Eye (tissue), 1 donor: ENCODE measurements at regions not wholly inside any gene's neighbourhood (a gene's known extent, or its start where the extent isn't known, plus 50 kb on each side); places are given as distances from the start of the nearest gene placed in this dataset.
"Not testable (repeated sequence)": the region's sequence is repeated elsewhere in the genome, so short reads cannot be mapped to it uniquely, and the experiment has no call there.

Experiments
- DNase-seq: peaks from one replicate; pipeline ENCODE4 v3.0.0-alpha.2; 2015

DNA sequence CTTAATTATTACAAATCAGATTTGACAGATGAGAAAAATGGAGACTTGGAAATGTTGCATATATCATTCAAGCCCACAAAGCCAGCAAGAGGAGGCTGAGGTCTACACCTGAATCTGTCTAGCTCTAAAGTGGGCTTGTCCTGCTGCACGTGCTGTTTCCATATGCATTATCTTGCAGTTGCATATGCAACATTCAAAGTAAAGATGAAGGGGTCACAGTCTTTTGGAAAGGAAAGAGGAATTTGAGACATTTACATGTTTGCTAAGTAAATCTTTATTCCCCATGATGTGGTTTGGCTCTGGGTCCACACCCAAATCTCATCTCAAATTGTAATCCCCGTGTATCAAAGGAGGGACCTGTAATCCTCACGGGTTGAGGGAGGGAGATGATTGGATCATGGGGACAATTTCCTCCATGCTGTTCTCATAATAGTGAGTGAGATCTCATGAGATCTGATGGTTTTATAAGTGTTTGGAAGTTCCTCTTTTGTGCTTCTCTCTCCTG lies 98.3 kb downstream of the BACH1 start:
- DNase-seq: no peak

DNA sequence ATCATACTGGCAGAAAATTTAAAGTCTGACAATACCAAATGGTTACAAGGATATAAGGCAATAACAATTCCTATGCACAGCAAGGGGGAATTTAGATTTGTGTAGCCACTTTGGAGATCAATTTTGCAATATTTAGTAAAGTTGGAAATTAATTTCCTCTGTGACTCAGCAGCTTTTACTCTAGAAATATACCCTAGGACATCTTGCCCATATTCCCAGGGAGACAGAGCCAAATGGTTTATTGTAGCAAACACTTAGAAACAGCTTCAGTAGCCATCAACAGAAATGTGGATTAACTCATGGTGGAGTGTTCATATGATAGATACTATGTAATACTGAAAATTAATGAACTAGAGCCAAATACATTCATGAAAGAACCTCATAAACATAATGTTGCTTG lies 104.6 kb downstream of the BACH1 start:
- DNase-seq: no peak

DNA sequence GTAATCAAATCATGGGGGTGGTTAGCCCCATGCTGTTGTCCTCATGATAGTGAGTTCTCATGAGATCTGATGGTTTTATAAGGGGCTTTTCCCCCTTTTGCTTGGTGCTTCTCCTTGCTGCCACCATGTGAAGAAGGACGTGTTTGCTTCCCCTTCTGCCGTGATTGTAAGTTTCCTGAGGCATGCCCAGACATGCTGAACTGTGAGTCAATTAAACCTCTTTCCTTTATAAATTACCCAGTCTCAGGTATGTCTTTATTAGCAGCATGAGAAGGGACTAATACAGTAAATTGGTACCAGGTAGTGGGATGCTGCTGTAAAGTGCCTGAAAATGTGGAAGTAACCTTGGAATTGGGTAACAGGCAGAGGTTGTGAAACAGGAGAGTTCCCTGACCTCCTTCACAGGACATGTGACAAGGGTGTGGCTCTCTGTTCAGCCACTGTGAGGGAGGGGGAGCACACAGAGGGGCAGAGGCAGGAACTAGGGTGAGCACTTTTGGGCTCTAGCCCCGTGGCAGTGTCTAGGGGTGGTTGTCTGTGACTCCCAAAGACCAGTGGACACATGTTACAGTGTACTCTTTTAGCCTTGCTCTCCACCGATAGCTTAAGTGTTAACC lies 105.3 kb downstream of the BACH1 start:
- DNase-seq: no peak

DNA sequence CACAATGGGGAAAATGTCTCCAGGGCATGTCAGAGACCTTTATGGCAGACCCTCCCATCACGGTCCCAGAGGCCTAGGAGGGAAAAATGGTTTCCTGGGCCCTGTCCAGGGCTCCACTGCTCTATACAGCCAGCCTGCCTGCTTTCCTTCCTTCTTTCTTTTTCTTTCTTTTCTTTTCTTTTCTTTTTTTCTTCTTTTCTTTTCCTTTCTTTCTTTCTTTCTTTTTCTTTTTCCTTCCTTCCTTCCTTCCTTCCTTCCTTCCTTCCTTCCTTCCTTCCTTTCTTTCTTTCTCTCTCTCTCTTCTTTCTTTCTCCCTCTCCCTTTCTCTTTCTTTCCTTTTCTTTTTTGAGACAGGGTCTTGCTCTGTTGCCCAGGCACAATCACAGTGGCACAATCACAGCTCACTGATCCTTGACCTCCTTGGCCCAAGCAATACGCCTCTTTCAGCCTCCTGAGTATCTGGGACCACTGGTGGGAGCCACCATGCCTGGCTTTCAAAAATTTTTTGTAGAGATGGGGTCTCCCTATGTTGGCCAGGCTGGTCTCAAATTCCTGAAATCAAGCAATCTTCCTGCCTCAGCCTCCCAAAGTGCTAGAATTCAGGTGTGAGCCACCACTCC lies 106.9 kb downstream of the BACH1 start:
- DNase-seq: no peak

DNA sequence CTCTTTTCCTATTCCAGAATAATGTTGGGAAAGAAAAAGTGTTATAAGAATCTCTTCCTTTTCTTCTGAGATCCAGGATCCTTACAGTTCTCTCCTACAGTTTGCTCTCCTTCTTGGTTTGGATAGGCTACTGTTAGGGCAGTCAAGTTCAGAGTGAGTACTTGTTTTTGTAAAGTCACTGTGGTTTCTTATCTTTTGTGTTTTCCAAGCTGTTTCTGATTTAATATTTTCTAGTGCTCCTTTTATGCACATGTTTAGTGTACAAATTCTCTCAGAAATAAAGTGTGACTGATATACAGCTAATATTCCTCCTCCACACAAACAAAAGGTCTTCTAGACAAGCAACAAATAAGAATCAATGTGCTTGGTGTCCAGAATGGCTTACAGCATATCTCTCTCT lies 107.7 kb downstream of the BACH1 start:
- DNase-seq: no peak

DNA sequence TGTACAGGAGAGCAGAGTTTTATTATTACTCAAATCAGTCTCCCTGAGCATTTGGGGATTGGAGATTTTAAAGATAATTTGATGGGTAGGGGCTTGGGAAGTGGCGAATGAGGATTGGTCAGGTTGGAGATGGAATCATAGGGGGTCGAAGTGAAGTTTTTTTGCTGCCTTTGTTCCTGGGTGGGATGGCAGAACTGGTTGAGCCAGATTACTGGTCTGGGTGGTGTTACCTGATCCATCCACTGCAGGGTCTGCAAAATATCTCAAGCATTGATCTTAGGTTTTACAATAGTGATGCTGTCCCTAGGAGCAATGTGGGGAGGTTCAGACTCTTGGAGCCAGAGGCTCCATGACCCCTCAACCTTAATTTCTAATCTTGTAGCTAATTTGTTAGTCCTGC lies 108.8 kb downstream of the BACH1 start:
- no peak for DNase-seq

DNA sequence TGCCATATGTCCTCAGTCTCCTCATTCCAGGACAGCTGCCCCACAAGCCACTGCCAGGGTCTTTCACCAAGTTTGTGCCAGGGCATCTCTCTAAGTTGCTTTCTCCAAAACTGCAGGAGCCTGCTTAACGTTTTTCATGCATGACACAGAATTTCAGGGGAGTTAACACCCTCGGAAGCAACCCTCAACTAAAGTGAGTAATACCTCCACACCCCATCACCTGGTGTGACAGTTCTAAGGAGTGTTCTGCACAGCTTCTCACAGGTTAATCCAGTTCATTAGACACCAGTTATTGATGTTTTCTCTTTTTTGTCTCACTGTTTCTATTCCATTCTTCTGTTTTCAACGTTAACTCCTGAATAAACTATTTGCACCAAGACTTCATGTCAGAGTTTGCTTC lies 115.0 kb downstream of the BACH1 start:
- no peak for DNase-seq

DNA sequence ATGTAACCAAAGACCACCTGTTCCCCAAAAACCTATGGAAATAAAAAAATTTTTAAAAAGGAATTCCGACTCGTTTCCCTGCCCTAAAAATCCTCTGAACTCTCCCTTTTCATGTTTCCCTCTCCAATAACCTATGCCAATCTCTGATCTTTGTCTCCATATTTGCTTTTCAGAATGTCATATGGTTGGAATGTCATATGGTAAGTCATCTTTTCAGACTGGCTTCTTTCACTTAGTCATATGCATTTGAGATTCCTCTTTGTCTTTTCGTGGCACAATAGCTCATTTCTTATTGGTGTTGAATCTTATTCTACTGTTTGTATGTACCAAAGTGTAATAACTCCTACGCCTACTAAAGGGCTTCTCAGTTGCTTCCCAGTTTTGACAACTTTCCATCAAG lies 117.5 kb downstream of the BACH1 start:
- DNase-seq: no peak

DNA sequence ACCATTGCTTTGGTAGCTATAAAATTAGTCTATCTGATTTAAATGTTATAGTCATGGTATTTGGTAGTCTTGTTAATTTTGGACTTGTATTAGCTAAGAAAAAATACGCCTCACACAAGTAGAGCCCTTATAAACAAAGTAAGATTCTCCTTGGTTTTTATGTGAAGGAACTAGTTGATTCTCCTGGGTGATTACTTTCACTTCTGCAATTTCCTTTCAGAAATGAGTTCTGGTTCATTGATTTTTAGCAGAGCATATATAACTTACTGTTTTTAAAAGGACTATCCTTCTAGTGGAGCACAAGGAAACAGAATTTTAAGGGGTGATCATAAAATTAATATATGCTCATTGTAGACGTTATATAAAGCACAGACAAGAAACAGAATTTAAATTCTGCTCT lies 120.1 kb downstream of the BACH1 start:
- no peak for DNase-seq

DNA sequence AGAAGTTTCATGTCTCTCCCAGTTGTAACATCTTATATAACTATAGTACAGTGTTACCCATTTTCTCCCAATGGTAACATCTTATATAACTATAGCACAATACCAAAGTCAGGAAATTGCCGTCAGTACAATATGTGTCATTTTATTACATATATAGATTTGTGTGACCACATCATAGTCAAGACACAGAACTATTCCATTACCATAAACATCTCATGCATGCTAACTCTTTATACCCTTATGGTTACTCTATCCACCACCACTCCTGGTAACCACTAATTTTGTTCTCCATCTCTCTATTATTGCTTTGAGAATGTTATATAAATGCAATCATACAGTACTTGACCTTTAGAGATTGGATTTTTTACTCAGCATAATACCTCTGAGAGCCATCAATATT lies 120.7 kb downstream of the BACH1 start:
- no peak for DNase-seq

DNA sequence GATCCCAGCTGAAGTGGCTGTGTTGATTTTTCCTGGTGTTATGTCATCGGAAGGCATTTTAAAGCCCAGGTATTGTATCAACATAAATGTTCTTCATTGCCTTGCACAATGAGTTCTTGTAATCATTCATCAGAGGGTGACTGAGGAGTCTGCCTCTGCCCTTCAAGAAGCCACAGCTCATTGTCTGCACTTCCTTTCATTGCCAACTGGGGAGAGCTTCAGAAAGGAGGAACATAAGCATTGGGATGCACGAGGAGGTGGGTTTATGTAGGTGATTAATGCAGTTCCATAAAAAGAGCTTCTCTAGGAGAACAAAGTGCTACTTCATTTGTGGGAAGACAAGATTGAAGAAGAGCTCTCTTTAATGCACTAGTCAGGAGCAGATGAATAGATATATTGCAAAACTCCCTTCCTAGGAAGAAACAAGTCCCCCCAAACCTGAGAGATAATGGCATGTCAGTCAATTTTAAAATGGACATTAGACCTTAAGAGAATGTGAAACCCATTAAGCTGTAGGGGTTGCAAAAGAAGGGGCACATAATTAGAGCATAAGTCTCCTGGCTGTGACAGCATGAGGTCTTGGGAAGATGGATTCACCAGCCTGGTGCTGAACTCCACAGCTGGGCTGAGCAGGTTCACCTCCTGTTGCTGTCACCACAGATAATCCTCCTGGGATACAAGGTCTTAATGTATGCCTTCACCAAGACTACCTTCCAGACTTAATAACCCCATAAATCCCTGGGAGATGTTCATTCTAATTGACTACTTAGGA lies 124.6 kb downstream of the BACH1 start:
- peak; percentile 33 for DNase-seq

DNA sequence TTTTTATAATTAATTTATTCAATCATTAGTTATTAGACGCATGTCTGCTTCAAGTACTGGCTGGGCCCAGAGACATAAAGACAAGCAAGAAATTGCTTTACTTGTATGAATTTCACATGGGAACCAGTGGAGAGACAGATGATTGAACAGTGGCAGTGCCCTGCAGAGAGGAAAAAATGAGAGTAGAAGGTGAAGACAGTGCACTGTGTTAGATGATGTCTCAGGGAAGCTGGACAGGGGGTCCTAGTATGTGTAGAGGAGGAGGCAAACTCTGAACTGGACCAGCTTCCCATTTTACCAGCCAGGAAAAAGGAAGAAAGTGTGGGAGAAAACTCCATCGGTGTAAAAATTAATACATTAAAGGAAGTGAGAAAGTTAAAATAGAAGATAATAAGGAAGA lies 126.0 kb downstream of the BACH1 start:
- DNase-seq: no peak

DNA sequence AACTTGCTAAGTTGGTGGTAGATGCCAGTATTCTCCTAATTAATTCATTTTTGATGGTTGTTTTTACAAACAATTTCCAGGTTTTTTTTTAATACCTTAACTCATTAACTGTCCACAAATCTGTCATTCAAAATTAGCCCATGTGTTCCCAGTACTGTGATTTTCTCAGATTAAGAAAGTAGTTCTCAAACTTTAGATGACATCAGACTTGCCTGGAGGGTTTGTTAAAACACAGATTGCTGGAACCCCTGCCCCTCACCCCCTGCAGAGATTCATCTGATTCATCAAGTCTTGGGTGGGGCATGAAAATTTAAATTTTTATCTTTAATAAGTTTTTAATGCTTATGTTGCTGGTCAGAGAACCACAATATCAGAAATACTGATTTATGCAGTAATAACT lies 130.5 kb downstream of the BACH1 start:
- no peak for DNase-seq

DNA sequence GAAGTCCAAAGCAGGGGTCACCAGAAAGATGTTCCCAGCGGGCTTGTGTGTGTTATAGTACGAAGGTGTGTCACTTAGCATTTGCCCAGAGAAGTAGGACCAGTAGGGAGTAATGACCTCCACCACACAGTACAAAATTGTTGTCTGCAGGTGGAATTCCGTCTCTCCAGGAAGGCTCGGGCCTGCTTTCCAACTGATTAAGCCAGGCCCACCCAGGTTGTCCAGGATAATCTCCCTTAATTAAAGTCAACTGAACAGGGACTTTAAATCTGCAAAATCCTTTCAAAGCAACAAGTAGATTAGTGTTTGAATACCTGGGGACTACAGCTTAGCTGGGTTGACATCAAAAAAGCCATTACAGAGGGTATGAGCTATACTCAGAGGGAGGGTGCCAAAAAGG lies 131.3 kb downstream of the BACH1 start:
- no peak for DNase-seq

DNA sequence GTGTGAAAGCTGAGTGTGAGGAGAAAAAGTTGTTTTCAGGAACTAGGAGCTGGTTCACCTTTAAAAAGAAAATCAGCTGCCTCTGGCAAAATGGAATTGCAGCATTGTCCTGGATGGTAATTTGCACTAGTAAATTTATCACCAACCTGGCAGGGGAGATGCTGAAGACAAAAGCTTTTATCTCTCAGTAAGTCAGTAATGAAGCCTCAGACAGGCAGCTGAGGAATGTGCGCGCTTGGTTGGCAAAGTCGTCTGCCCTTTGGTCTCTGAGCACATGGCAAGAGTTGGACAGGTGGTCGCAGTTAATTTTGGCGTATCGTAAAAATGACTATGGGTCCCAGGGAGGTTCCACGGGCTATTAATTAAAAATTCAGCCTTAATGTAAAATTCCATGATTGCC lies 131.9 kb downstream of the BACH1 start:
- DNase-seq: no peak

DNA sequence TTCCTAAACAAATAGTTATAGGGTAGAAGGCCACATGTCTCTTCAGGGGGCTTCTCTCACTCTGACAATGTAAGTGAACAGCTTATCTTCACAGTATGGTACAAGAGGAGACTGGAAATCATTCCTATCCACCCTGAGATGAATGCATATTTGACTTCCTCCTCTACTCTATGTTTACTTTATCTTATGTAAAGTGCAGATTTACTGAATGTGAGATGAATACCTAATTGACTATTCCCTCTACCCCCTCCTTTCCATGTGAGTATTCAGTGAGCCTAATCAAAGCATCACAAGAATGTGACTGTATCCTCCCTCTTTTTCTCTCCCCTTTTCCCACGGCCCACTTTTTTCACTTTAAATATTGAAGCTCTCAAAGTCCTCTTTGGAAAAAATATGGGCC lies 132.5 kb downstream of the BACH1 start:
- no peak for DNase-seq

DNA sequence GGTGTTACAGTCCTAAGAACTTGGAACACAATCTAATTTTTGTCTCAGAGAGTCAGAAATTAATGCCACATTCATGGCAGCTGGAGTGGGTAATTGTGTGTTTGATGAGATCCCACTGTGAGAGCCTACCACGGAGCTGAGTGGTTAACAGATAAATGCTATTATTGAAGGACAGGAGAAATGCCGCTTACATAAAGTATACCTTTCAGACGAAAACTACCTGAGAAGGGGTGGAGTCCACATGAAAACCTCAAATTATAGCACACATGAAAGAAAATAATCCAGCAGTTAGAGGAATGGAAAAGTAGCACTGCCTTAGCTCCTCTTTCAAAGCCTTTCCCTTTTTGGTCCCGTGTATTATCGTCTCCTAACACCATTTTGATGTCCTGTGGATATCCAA lies 133.0 kb downstream of the BACH1 start:
- DNase-seq: no peak

DNA sequence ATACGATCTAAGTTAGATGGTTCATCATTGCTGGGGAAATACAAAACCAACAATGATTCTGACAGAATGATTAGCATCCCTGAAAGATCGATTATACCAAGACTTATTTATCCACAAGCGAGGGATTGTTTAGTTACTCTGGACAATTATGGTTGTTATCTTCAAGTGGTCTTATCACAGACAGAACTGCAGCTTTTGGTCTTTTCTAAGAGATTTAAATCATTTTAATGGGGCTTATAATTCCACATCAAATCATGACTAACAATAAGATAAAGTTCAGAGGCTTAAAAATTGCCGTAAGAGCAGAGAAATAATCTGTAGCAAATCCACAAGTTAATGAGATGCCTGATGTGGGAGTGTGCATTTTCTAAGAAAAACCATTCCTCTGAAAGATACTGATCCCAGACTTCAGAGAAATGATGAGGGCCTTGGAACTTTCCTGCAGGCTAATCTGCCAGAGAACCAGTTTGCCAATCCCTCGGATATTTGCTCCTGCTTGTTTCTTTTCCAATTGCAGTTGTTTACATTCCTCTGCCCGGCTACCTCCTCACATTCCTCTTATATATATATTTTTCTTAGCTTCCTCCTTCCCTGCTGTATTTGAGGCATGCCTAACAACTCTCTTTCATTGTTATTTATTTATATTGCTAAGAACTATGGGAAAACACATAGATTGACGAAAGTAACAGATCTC lies 134.8 kb downstream of the BACH1 start:
- DNase-seq: peak; percentile 40

DNA sequence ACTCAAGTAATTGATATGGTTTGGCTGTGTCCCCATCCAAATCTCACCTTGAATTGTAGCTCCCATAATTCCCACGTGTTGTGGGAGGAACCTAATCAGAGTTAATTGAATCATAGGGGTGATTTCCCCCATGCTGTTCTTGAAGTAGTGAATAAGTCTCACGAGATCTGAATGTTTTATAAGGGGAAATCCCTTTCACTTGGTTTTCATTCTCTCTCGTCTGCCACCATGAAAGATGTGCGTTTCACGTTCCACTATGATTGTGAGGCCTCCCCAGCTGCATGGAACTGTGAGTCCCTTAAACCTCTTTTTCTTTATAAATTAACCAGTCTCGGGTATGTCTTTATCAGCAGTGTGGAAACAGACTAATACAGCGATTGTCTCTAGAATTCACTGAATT lies 135.4 kb downstream of the BACH1 start:
- DNase-seq: no peak

DNA sequence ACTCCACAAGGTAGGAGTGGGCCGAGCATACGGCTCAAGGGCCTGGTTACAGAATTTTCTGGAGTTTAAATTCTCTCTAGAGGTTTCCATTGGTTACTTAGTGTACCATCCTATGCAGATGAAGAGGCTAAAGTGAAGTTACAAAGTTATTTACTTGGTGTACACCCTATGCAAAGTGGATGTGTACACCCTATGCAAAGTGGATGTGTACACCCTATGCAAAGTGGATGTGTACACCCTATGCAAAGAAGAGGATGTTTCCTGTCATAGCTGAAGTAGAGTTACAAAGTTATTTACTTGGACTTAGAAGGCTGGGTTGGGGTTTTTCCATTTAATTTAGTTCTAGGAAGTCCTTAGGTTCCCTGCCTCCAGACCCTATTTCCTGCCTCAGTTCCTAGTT lies 136.3 kb downstream of the BACH1 start:
- not testable (repeated sequence) for DNase-seq

DNA sequence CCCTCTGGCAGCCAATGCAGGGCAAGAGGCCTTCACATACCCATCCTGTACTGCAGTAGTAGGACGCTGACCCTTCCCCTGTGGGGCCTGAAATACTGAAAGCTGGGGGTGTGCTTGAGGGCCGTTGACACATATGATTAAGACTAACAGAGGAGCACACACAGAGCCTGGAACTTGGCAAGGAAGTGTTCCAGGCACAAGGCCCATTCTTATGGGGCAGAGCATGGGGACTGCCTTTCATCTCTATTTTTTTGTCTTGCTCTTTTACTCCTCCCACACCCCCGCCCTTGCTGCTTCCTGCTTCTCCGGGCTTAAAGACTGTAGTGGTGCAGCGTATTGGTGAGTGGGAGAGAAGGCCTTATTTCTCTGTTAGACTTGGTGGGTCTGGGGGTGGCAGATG lies 137.4 kb downstream of the BACH1 start:
- no peak for DNase-seq

DNA sequence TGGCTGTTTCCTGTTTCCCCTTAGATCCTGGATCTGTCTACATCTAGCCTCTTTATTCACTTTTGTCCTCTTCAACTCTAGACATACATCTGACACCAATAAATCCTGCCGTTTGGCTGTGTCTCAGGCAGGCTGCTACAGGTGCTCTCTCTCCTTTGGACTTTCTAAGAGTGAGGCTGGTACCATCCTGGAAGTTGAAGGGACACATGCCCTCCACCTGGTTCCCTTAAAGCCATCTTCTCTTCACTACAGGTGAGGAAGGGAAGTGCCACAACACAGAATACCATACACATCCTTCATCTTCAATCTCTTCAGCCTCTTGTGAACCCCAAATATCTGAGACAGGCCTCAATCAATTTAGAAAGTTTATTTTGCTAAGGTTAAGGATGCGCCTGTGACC lies 137.9 kb downstream of the BACH1 start:
- no peak for DNase-seq

DNA sequence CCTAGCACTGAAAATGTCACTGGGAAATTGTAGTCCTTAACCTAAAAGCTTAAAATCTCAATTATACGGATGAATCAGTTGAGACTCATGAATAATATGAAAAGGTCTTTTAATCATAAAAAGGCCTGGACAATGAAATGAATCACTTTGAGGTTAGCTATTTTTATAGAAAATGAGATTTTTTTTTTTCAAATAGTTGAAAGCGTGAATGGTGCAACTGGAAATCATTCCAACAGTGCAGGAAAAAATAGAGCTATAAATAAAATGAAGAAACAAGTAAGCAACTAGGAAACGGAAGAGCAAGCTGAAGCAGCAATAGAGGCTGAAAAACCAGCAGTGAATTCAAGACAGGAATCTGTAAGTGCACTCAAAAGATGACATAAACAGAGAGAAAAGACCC lies 142.9 kb downstream of the BACH1 start:
- no peak for DNase-seq
